ENCODE measurements at regions not wholly inside any gene's neighbourhood (a gene's known extent, or its start where the extent isn't known, plus 50 kb on each side); places are given as distances from the start of the nearest gene placed in this dataset.
"Not testable (repeated sequence)": the region's sequence is repeated elsewhere in the genome, so short reads cannot be mapped to it uniquely, and the experiment has no call there.

DNA sequence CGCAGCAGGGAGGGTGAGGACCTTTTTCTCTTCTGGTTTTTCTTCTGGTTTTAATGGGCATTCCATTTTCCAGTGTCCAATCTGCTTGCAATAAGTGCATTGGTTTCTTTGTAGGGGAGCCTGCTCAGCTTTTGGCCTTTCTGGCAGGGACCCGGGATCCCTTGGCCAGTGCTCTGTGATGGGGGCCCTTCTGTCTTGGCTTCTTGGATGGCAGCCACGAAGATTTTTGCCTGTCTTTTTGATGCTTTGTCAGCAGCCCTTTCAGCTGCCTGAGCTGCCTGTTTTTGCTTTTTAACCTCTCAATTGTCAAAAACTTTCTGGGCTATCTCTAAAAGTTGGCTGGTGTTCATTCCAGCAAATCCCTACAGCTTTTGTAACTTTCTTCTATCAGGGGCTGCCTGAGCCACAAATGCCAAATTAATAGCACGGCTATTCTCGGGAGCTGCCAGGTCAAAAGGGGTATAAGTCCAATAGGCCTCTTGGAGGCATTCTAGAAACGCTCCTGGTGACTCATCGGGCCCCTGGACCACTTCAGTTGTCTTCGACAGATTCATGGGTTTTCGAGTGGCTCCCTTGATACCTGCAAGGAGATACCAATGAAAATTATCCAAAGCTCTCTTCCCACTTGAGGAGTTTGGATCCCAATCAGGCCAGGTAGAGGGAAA lies 179.9 kb upstream of the MBL2 start:
- Mint-ChIP-seq H3K4me3 (no peak overlapping the region), H3K27ac (no peak overlapping the region), H3K9me3 (peaks cover 31% of the 10 kb centered on the region), H3K36me3 (ENCODE audit: low read depth) (no peaks in the 10 kb centered on the region), H3K27me3 (ENCODE audit: insufficient read depth) (no peaks in the 10 kb centered on the region; the same call in 1 of the 2 replicates), H3K4me1 (ENCODE audit: low read depth) (no peaks in the 10 kb centered on the region)
- TF ChIP-seq, protein P1, sequence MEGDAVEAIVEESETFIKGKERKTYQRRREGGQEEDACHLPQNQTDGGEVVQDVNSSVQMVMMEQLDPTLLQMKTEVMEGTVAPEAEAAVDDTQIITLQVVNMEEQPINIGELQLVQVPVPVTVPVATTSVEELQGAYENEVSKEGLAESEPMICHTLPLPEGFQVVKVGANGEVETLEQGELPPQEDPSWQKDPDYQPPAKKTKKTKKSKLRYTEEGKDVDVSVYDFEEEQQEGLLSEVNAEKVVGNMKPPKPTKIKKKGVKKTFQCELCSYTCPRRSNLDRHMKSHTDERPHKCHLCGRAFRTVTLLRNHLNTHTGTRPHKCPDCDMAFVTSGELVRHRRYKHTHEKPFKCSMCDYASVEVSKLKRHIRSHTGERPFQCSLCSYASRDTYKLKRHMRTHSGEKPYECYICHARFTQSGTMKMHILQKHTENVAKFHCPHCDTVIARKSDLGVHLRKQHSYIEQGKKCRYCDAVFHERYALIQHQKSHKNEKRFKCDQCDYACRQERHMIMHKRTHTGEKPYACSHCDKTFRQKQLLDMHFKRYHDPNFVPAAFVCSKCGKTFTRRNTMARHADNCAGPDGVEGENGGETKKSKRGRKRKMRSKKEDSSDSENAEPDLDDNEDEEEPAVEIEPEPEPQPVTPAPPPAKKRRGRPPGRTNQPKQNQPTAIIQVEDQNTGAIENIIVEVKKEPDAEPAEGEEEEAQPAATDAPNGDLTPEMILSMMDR (IDR thresholded peaks at IDR 0.05): no peak
- no peak for DNase-seq

DNA sequence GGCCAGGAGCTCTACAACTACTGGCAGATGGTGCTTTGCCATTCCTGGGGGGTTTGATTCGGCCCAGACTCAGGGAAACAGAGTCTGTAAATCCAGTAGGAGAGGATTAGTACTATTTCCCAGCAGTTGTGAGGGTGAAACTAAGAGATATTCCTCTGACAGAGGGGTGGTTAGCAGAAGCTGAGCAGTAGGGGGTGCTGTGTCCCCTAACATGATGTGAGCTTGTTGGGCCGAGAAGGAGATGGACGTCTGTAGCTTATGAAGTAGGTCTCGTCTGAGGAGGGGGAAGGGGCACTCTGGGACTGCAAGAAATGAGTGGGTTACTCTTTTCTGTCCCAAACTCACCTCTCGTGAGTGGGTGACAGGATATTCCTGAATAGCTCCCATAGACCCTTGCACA lies 179.2 kb upstream of the MBL2 start:
- H3K9me3 Mint-ChIP-seq: peaks cover 35% of the 10 kb centered on the region
- H3K4me1 Mint-ChIP-seq (ENCODE audit: low read depth): no peaks in the 10 kb centered on the region
- H3K36me3 Mint-ChIP-seq (ENCODE audit: low read depth): no peaks in the 10 kb centered on the region
- TF ChIP-seq, protein P1 (IDR thresholded peaks at IDR 0.05): peak; percentile 40; the same call in 1 of the 2 replicates
- H3K27me3 Mint-ChIP-seq (ENCODE audit: insufficient read depth): no peaks in the 10 kb centered on the region; the same call in 1 of the 2 replicates
- no peak overlapping the region for H3K4me3 Mint-ChIP-seq
- H3K27ac Mint-ChIP-seq: no peak overlapping the region
- DNase-seq: peak; percentile 5

DNA sequence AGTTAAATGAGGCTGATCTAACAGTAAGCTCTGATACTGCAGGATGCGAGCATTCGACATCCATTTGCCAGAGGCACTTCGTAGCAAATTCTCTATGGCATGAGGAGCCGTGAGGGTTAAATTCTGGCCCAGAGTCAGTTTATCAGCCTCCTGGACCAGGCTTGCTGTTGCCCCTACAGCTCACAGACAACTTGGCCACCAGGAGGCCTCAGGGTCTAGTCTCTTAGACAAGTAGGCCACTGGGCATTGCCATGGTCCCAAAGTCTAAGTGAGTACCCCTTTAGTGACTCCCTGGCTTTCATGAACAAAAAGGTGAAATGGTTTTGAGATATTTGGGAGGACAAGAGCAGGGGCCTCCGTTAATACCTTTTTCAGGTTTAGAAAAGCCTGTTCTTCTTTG lies 178.0 kb upstream of the MBL2 start:
- DNase-seq: no peak
- no peak overlapping the region for H3K4me3 Mint-ChIP-seq

DNA sequence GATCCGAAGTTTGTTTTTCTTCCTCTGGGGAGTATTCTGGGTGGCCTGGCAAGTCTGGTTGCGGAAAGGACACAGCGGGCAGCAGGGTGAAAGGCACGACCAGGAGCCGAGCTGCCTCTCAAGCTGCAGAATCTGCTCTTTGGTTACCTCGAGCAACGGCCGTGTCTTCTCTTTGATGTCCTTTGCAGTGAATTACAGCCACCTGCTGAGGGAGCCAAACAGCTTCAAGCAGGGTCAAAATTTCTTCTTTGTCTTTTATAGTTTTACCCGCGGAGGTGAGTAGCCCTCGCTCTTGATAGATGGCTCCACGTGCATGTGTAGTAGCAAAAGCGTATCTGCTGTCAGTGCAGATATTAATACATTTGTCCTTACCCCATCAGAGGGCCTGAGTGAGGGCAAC lies 177.3 kb upstream of the MBL2 start:
- TF ChIP-seq, protein P1 (IDR thresholded peaks at IDR 0.05): no peak
- H3K4me1 Mint-ChIP-seq (ENCODE audit: low read depth): no peaks in the 10 kb centered on the region
- peaks cover 35% of the 10 kb centered on the region for H3K9me3 Mint-ChIP-seq
- H3K36me3 Mint-ChIP-seq (ENCODE audit: low read depth): no peaks in the 10 kb centered on the region
- no peaks in the 10 kb centered on the region; the same call in 1 of the 2 replicates for H3K27me3 Mint-ChIP-seq (ENCODE audit: insufficient read depth)
- no peak overlapping the region for H3K4me3 Mint-ChIP-seq
- no peak overlapping the region for H3K27ac Mint-ChIP-seq
- no peak for DNase-seq

More for the DNA sequence above, 178.0 kb upstream of the MBL2 start:
- no peak overlapping the region for H3K27ac Mint-ChIP-seq
- TF ChIP-seq, protein P1 (IDR thresholded peaks at IDR 0.05): no peak
- no peaks in the 10 kb centered on the region for H3K36me3 Mint-ChIP-seq (ENCODE audit: low read depth)
- H3K4me1 Mint-ChIP-seq (ENCODE audit: low read depth): no peaks in the 10 kb centered on the region
- H3K9me3 Mint-ChIP-seq: peaks cover 35% of the 10 kb centered on the region
- H3K27me3 Mint-ChIP-seq (ENCODE audit: insufficient read depth): no peaks in the 10 kb centered on the region; the same call in 1 of the 2 replicates

DNA sequence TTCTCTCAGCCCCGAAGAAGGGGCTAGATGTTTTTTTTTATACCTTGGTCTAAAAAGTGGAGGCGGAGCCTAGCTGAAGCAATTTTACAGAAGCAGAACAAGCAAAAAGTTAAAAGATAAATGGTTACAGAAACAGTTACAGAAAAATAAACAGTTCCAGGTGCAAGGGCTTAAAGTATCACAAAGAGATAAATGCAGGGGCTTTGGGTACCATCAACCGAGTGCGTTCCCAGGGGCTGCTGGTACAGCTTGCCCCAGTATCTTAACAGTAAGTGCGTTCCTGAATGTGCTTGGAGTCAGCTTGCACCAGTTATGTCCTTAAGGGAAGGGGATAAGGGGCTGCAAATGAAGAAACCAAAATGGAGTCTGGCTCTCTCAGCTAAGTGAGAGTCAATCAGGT lies 173.9 kb upstream of the MBL2 start:
- Mint-ChIP-seq H3K4me3 (no peak overlapping the region), H3K9me3 (peaks cover 31% of the 10 kb centered on the region), H3K4me1 (ENCODE audit: low read depth) (no peaks in the 10 kb centered on the region), H3K36me3 (ENCODE audit: low read depth) (no peaks in the 10 kb centered on the region), H3K27me3 (ENCODE audit: insufficient read depth) (no peaks in the 10 kb centered on the region; the same call in 1 of the 2 replicates), H3K27ac (no peak overlapping the region)
- DNase-seq: no peak
- TF ChIP-seq, protein P1 (IDR thresholded peaks at IDR 0.05): no peak

DNA sequence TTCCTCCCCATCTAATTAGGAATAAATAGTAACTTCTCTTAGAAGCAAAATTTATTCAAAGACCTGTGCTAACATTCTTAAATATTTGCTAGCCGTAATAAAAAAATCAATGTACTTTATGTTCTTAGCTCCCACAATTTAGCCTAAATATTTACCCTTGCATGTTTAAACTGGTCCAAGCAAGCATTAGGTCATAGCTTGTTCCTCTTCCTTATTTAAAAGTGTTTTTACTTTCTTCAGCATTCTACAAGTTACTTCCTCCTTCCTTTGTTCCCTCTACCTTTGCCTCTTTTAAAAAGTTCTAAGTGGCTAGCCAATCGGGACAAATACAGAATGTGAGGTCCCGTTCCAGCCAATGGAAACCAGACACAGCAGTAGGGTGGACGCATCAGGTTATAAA lies 172.9 kb upstream of the MBL2 start:
- DNase-seq; H3K4me3 Mint-ChIP-seq; H3K27ac Mint-ChIP-seq; H3K4me1 Mint-ChIP-seq (ENCODE audit: low read depth); H3K36me3 Mint-ChIP-seq (ENCODE audit: low read depth); H3K27me3 Mint-ChIP-seq (ENCODE audit: insufficient read depth): not testable (repeated sequence)
- peaks cover 33% of the 10 kb centered on the region for H3K9me3 Mint-ChIP-seq

Measured in HFFc6 (cell line).